ENCODE measurements at regions not wholly inside any gene's neighbourhood (a gene's known extent, or its start where the extent isn't known, plus 50 kb on each side); places are given as distances from the start of the nearest gene placed in this dataset.

- Histone ChIP-seq H3K79me1 (ENCODE audit: insufficient read depth, low read depth, low read length, poor library complexity, severe bottlenecking) (no peaks in the 10 kb centered on the region), H2AK5ac (ENCODE audit: insufficient read length, low read length) (no peak overlapping the region), H3K27me3 (ENCODE audit: insufficient read depth, low read length) (peaks cover under 1% of the 10 kb centered on the region), H2BK20ac (ENCODE audit: low read depth, low read length, poor library complexity, severe bottlenecking) (no peak overlapping the region), H2AFZ (ENCODE audit: low read length) (no peak overlapping the region), H3K14ac (ENCODE audit: insufficient read depth, low read length) (no peak overlapping the region), H3K27ac (ENCODE audit: insufficient read length, low read depth, low read length) (no peak overlapping the region), H3K4me1 (ENCODE audit: insufficient read depth, low read length) (no peaks in the 10 kb centered on the region), H4K91ac (ENCODE audit: insufficient read length, low read depth, low read length) (no peak overlapping the region), H2BK120ac (ENCODE audit: low read depth, low read length, poor library complexity, severe bottlenecking) (no peak overlapping the region), H4K8ac (replicated peaks; ENCODE audit: insufficient read length, low read depth, low read length) (no peak overlapping the region), H3K18ac (ENCODE audit: insufficient read length, low read depth, low read length) (no peak overlapping the region), H3K56ac (ENCODE audit: insufficient read length, low read depth, low read length) (no peak overlapping the region), H3K79me2 (ENCODE audit: insufficient read depth, low read length) (no peaks in the 10 kb centered on the region), H3T11ph (ENCODE audit: low read length) (no peak overlapping the region), H2BK5ac (ENCODE audit: insufficient read length, low read length) (no peak overlapping the region), H2BK12ac (ENCODE audit: insufficient read length, low read depth, low read length) (no peak overlapping the region), H2BK15ac (ENCODE audit: low read depth, low read length) (no peak overlapping the region), H3K9me3 (ENCODE audit: control insufficient read depth, low read depth, low read length) (no peaks in the 10 kb centered on the region), H3K4me2 (ENCODE audit: insufficient read depth, insufficient read length, low read length) (no peak overlapping the region), H3K9ac (ENCODE audit: extremely low read depth, insufficient read length, low read length) (no peak overlapping the region), H3K23ac (ENCODE audit: insufficient read length, low read depth, low read length) (no peak overlapping the region), H4K20me1 (ENCODE audit: control insufficient read depth, insufficient read depth, insufficient read length) (no peaks in the 10 kb centered on the region), H3K23me2 (ENCODE audit: insufficient read length, low read depth, low read length, poor library complexity, severe bottlenecking) (no peaks in the 10 kb centered on the region), H3K4ac (ENCODE audit: low read depth, low read length) (no peak overlapping the region), H4K5ac (ENCODE audit: insufficient read length, low read depth, low read length) (no peak overlapping the region)
- no CpG with 5 or more reads among the region's 3 CpGs for WGBS (ENCODE audit: extremely low coverage, insufficient read length, low lambda C conversion rate)
- Mint-ChIP-seq H3K4me1 (no peaks in the 10 kb centered on the region), H3K27ac (no peak overlapping the region; a peak in 1 of 7 replicates), H3K9me3 (no peaks in the 10 kb centered on the region), H3K36me3 (ENCODE audit: insufficient read depth in 1 of 3, low read depth in 3 of 3) (no peaks in the 10 kb centered on the region), H3K4me3 (no peak overlapping the region), H3K27me3 (ENCODE audit: low read depth) (peaks cover 31% of the 10 kb centered on the region)
- TF ChIP-seq CTCF (conservative IDR thresholded peaks at IDR 0.05): no peak
- DNase-seq: no peak
Observed at GRCh38 chrX:130995439-130995838, 62.7 kb upstream of the ARHGAP36 start.

All from H9 (cell line).